Endothelial cell of umbilical vein (primary cell): ENCODE measurements at regions not wholly inside any gene's neighbourhood (a gene's known extent, or its start where the extent isn't known, plus 50 kb on each side); places are given as distances from the start of the nearest gene placed in this dataset.

ENCODE experiments used
- BruUV-seq: library from RNA; stranded (reverse); fragments of 400-500 nt; replicated peaks from 2 replicates; lab custom pipeline; 2021; lab: Mats Ljungman, UMichigan
- CTCF ChIA-PET: fragments of 300-600, 350-600 bp; sonication (Branson Sonifier 250); formaldehyde crosslinking; loops from one replicate; lab custom pipeline; 2021; ENCODE audit warnings: antibody characterized with exemption, inconsistent platforms; lab: Charles Lee
- POLR2A ChIA-PET: fragments of 300-600, 350-600 bp; sonication (Branson Sonifier 250); formaldehyde crosslinking; loops from one replicate; lab custom pipeline; 2021; ENCODE audit warnings: antibody characterized with exemption, inconsistent platforms; lab: Charles Lee
- DNase-seq: peaks from one replicate; pipeline ENCODE4 v3.0.0-alpha.2; 2011; ENCODE audit warnings: low read depth, low spot score
- FAIRE-seq: peaks from 2 replicates; lab custom pipeline; 2011; peaks lifted over from hg19 to GRCh38; lab: Jason Lieb, UNC
- H2AFZ ChIP-seq: 2 replicates; pipeline ENCODE4 v1.6.0; 2012; ENCODE audit warnings: low read depth, low read length, control low read depth, inconsistent platforms
- H3K27ac ChIP-seq: 2 replicates; pipeline ENCODE4 v1.5.1; 2011; ENCODE audit warnings: low read depth, mild to moderate bottlenecking, control low read depth, low read length, moderate library complexity; ENCODE audit not compliant: insufficient read depth
- H3K27me3 ChIP-seq, 2 experiments: 2 replicates each; pipeline versions ENCODE4 v1.6.0 to v1.6.1; 2011; ENCODE audit warnings: low read length in 2 of 2, mixed read lengths in 1 of 2; ENCODE audit not compliant: control insufficient read depth in 2 of 2, insufficient read depth in 2 of 2
- H3K36me3 ChIP-seq, 2 experiments: 2 replicates in 1 of 2; 3 replicates in 1 of 2; pipeline ENCODE4 v1.5.1; 2011; ENCODE audit warnings: low read length in 2 of 2, mild to moderate bottlenecking in 1 of 2, moderate library complexity in 1 of 2; ENCODE audit not compliant: control insufficient read depth in 2 of 2, insufficient read depth in 2 of 2; ENCODE audit errors: extremely low read depth in 1 of 2
- H3K4me1 ChIP-seq: 3 replicates; pipeline ENCODE4 v1.5.1; 2011; ENCODE audit warnings: mild to moderate bottlenecking, low read length; ENCODE audit not compliant: control insufficient read depth, insufficient read depth; ENCODE audit errors: extremely low read depth
- H3K4me2 ChIP-seq: 2 replicates; pipeline ENCODE4 v1.6.1; 2011; ENCODE audit warnings: low read length, control low read depth, mixed read lengths; ENCODE audit not compliant: insufficient read depth
- H3K4me3 ChIP-seq, 3 experiments: fragments of 200-600 bp in 1 of 3; sonication (generic), shearing (Covaris generic) in 1 of 3; replicated peaks in 1 of 3; 2 replicates each; pipeline ENCODE4 v1.5.1; 2011 to 2016; ENCODE audit warnings: control low read depth in 3 of 3, low read length in 3 of 3, mild to moderate bottlenecking in 2 of 3, inconsistent platforms in 1 of 3, low read depth in 1 of 3, moderate library complexity in 1 of 3; ENCODE audit not compliant: insufficient read depth in 1 of 3
- H3K79me2 ChIP-seq: 2 replicates; pipeline ENCODE4 v1.6.0; 2012; ENCODE audit warnings: low read length, inconsistent platforms; ENCODE audit not compliant: control insufficient read depth, insufficient read depth
- H3K9ac ChIP-seq: replicated peaks from 2 replicates; pipeline ENCODE3; 2011; ENCODE audit warnings: low read length, control low read depth; ENCODE audit not compliant: insufficient read depth; ENCODE audit errors: extremely low read depth
- H3K9me1 ChIP-seq: replicated peaks from 3 replicates; pipeline ENCODE4 v1.6.0; 2011; ENCODE audit warnings: mild to moderate bottlenecking, low read length; ENCODE audit not compliant: control insufficient read depth, insufficient read depth; ENCODE audit errors: extremely low read depth
- H3K9me3 ChIP-seq: replicated peaks from 2 replicates; pipeline ENCODE4 v1.5.1; 2012; ENCODE audit warnings: low read length, inconsistent platforms; ENCODE audit not compliant: control insufficient read depth, insufficient read depth
- H4K20me1 ChIP-seq: replicated peaks from 2 replicates; pipeline ENCODE3; 2011; ENCODE audit warnings: mild to moderate bottlenecking, low read length; ENCODE audit not compliant: control insufficient read depth, insufficient read depth; ENCODE audit errors: extremely low read depth
- EZH2 ChIP-seq: IDR thresholded peaks from 2 replicates; pipeline ENCODE4 v1.6.1; 2012; ENCODE audit warnings: borderline replicate concordance, low read depth, mild to moderate bottlenecking, moderate library complexity, low read length, inconsistent platforms; ENCODE audit not compliant: severe bottlenecking
- FOS ChIP-seq: IDR thresholded peaks from 2 replicates; pipeline ENCODE4 v1.6.1; 2011; ENCODE audit warnings: mild to moderate bottlenecking, low read length, moderate library complexity, borderline replicate concordance; ENCODE audit not compliant: insufficient read depth
- GATA2 ChIP-seq: IDR thresholded peaks from 2 replicates; pipeline ENCODE4 v1.7.0; 2011; ENCODE audit warnings: low read depth, mild to moderate bottlenecking, moderate library complexity, mixed read lengths, low read length; ENCODE audit not compliant: insufficient read length, insufficient read depth
- JUN ChIP-seq: IDR thresholded peaks from 2 replicates; pipeline ENCODE4 v1.6.1; 2011; ENCODE audit warnings: borderline replicate concordance, low read depth; ENCODE audit not compliant: insufficient read length, insufficient read depth
- MYC ChIP-seq: IDR thresholded peaks from one replicate; pipeline ENCODE4 v1.6.1; 2011; ENCODE audit warnings: mild to moderate bottlenecking, low read depth, low read length
- POLR2A ChIP-seq: IDR thresholded peaks from 2 replicates; pipeline ENCODE4 v1.6.1; 2012; ENCODE audit warnings: low read depth, mild to moderate bottlenecking, control low read depth, low read length
- POLR2AphosphoS5 ChIP-seq: IDR thresholded peaks from 2 replicates; pipeline ENCODE4 v1.6.1; 2012; ENCODE audit warnings: low read depth, mild to moderate bottlenecking, control low read depth, low read length, moderate library complexity; ENCODE audit not compliant: insufficient read depth
- dilution Hi-C: fragments of 300-500 bp; cut with MboI; formaldehyde crosslinking; loops from one replicate; pipeline ENCODE4 v1.15.0; 2019; ENCODE audit warnings: low sequenced_read_pairs; ENCODE audit not compliant: extremely low pct_ligation_motif_present
- intact Hi-C: fragments of 100-400 bp; cut with micrococcal nuclease; formaldehyde crosslinking; loops from one replicate; pipeline ENCODE4 v1.10.0; 2022
- TF ChIP-seq, protein P1 (sequence below): IDR thresholded peaks from 2 replicates; pipeline ENCODE4 v1.6.1; 2011; ENCODE audit not compliant: insufficient read depth, insufficient read length
- TF ChIP-seq, protein P2 (sequence below), 2 donors: IDR thresholded peaks; 1 replicate in 1 of 2; 2 replicates in 1 of 2; pipeline ENCODE4 v1.5.1; 2011; ENCODE audit warnings: low read length in 2 of 2, mild to moderate bottlenecking in 2 of 2, moderate library complexity in 2 of 2, control low read depth in 1 of 2, inconsistent platforms in 1 of 2, low read depth in 1 of 2; ENCODE audit not compliant: insufficient read depth in 1 of 2; ENCODE audit errors: extremely low read depth in 1 of 2

GRCh38 chr4:104044369-104044768, 324.6 kb upstream of the TACR3 start:
- Histone ChIP-seq H3K9me3 (no peaks in the 10 kb centered on the region), H3K9me1 (no peaks in the 10 kb centered on the region), H3K27me3 (no peaks in the 10 kb centered on the region), H3K9ac (no peak overlapping the region), H4K20me1 (no peaks in the 10 kb centered on the region), H2AFZ (no peak overlapping the region), H3K36me3 (no peaks in the 10 kb centered on the region), H3K79me2 (no peaks in the 10 kb centered on the region), H3K4me1 (no peaks in the 10 kb centered on the region), H3K27ac (no peak overlapping the region), H3K4me2 (no peak overlapping the region), H3K4me3 (no peak overlapping the region)
- POLR2A ChIA-PET, result no interaction called here
- DNase-seq, result no peak
- TF ChIP-seq, protein P1, sequence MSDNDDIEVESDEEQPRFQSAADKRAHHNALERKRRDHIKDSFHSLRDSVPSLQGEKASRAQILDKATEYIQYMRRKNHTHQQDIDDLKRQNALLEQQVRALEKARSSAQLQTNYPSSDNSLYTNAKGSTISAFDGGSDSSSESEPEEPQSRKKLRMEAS, result no peak
- TF ChIP-seq POLR2AphosphoS5, result no peak
- TF ChIP-seq POLR2A, result no peak
- TF ChIP-seq JUN, result no peak
- no peak for FAIRE-seq
- intact Hi-C loops (no loop called here), dilution Hi-C loops (no loop called here)
- CTCF ChIA-PET, result no interaction called here
- no TSS peak for BruUV-seq

DNA sequence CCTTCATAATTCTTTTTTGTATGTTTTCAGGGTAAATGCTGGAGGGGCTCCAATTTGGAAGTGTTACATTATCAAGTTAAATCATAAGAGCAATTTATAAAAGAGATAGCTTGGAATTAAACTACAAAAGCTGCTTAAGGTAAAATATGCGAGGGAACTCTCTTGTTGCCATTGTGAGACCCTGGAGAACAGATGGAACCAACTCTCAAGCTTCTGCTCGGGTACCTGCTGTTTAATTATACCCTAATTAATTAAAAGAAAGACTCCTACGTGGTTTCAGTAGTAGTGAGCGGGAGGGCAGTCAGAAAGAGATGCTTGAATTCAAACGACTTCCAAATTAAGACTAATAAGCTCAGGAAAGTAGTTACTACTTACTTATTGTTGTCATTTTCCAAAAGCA, 313.1 kb upstream of the TACR3 start:
- DNase-seq, result no peak
- Histone ChIP-seq H3K27me3 (no peaks in the 10 kb centered on the region), H3K4me1 (no peaks in the 10 kb centered on the region), H3K9me1 (no peaks in the 10 kb centered on the region), H2AFZ (no peak overlapping the region), H3K79me2 (no peaks in the 10 kb centered on the region), H3K4me2 (no peak overlapping the region), H3K4me3 (no peak overlapping the region), H3K36me3 (no peaks in the 10 kb centered on the region), H3K27ac (no peak overlapping the region), H3K9me3 (peaks cover 2% of the 10 kb centered on the region), H4K20me1 (no peaks in the 10 kb centered on the region), H3K9ac (no peak overlapping the region)
- TF ChIP-seq MYC, result no peak
- TF ChIP-seq, protein P2, sequence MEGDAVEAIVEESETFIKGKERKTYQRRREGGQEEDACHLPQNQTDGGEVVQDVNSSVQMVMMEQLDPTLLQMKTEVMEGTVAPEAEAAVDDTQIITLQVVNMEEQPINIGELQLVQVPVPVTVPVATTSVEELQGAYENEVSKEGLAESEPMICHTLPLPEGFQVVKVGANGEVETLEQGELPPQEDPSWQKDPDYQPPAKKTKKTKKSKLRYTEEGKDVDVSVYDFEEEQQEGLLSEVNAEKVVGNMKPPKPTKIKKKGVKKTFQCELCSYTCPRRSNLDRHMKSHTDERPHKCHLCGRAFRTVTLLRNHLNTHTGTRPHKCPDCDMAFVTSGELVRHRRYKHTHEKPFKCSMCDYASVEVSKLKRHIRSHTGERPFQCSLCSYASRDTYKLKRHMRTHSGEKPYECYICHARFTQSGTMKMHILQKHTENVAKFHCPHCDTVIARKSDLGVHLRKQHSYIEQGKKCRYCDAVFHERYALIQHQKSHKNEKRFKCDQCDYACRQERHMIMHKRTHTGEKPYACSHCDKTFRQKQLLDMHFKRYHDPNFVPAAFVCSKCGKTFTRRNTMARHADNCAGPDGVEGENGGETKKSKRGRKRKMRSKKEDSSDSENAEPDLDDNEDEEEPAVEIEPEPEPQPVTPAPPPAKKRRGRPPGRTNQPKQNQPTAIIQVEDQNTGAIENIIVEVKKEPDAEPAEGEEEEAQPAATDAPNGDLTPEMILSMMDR (IDR thresholded peaks at IDR 0.05; ENCODE audit: extremely low read depth in 1 of 2, insufficient read depth in 1 of 2, low read depth in 1 of 2, low read length in 2 of 2), result no peak
- no peak for TF ChIP-seq GATA2
- TF ChIP-seq, protein P1, result no peak
- TF ChIP-seq FOS, result no peak
- no peak for TF ChIP-seq POLR2A
- no peak for TF ChIP-seq POLR2AphosphoS5
- TF ChIP-seq JUN, result no peak
- TF ChIP-seq EZH2, result no peak
- no TSS peak for BruUV-seq
- ChIA-PET CTCF (no interaction called here), POLR2A (no interaction called here)
- FAIRE-seq, result no peak
- intact Hi-C loops, result no loop called here
- dilution Hi-C loops, result no loop called here
